OCI-LY3 (cell line): ENCODE measurements at regions not wholly inside any gene's neighbourhood (a gene's known extent, or its start where the extent isn't known, plus 50 kb on each side); places are given as distances from the start of the nearest gene placed in this dataset.

Experiments used
- CTCF ChIP-seq: fragments of 200-600, 300-600 bp; sonication (generic); IDR thresholded peaks from 2 replicates; pipeline ENCODE4 v1.5.1; 2014; ENCODE audit warnings: antibody characterized with exemption, low read length, low read depth
- EZH2phosphoT487 ChIP-seq: fragments of 200-600 bp; shearing (Covaris generic); IDR thresholded peaks from 2 replicates; pipeline ENCODE4 v1.6.1; 2018; ENCODE audit warnings: antibody characterized with exemption, mixed run types, low read depth

GRCh38 chr12:19068137-19068536, 61.4 kb upstream of the PLEKHA5 start:
- TF ChIP-seq CTCF (no peak), EZH2phosphoT487 (no peak)
